ENCODE measurements at regions not wholly inside any gene's neighbourhood (a gene's known extent, or its start where the extent isn't known, plus 50 kb on each side); places are given as distances from the start of the nearest gene placed in this dataset.

DNA sequence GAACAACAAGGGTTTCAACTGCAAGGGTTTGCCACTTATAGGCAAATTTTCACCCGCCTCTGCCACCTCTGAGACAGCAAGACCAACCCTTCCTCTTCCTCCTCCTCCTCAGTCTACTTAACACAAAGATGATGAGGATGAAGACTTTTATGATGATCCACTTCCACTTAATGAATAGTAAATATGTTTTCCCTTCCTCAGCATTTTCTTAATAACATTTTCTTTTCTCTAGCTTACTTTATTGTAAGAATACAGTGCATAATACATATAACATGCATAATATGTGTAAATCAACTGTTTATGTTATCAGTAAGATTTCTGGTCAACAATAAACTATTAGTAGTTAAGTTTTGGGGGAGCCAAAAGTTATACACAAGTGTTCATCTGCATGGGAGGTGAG is 77.4 kb downstream of the KLF15 start:
- intact Hi-C loops (cut with DNase I): no loop called here

DNA sequence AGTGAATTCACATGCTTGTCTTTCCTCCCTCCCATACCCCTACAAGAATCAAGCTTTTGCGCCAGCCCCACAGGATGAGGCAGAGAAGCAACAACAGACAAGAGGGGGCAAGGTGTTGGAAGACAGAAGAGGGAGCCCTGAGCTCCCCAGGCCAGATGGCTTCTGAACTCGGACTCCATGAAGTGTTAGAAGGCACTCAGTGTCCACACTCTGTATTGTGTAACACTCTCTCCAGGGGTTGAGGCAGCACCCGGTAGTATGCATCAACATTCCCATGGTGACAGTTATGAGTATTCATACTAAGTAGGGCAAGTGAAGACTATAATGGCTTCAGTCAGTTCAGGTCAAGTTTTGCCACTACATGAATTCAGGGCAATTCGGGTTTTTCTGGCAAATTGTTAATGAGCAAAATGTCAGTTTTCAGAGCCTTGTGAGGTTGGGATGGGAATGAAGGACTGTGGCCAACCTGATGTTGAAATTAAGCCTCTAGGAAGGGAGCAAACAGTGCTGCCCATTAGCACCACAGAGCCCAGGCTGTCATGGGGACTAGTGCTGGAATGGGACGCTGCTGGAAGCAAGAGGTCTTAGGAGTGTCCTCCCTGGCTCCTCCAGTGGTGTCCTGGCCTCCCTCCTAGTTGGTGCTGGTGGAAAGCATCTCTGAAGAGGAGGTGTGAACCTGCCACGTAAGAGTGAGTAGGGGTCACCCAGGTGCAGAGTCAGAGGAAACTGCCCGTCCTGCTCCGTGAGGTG is 79.4 kb downstream of the KLF15 start:
- Histone ChIP-seq H3K36me3 (no peaks in the 10 kb centered on the region), H3K27me3 (no peaks in the 10 kb centered on the region), H3K27ac (no peak overlapping the region), H3K4me1 (no peaks in the 10 kb centered on the region), H3K4me3 (no peak overlapping the region), H3K9me3 (no peaks in the 10 kb centered on the region)
- intact Hi-C loops (cut with DNase I): no loop called here
- TF ChIP-seq, protein P1, sequence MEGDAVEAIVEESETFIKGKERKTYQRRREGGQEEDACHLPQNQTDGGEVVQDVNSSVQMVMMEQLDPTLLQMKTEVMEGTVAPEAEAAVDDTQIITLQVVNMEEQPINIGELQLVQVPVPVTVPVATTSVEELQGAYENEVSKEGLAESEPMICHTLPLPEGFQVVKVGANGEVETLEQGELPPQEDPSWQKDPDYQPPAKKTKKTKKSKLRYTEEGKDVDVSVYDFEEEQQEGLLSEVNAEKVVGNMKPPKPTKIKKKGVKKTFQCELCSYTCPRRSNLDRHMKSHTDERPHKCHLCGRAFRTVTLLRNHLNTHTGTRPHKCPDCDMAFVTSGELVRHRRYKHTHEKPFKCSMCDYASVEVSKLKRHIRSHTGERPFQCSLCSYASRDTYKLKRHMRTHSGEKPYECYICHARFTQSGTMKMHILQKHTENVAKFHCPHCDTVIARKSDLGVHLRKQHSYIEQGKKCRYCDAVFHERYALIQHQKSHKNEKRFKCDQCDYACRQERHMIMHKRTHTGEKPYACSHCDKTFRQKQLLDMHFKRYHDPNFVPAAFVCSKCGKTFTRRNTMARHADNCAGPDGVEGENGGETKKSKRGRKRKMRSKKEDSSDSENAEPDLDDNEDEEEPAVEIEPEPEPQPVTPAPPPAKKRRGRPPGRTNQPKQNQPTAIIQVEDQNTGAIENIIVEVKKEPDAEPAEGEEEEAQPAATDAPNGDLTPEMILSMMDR (IDR thresholded peaks at IDR 0.05): no peak
- DNase-seq (ENCODE audit: low spot score in 2 of 2): no peak

More for the DNA sequence above, 77.4 kb downstream of the KLF15 start:
- Histone ChIP-seq H3K4me1 (no peaks in the 10 kb centered on the region), H3K9me3 (no peaks in the 10 kb centered on the region), H3K4me3 (no peak overlapping the region), H3K27me3 (no peaks in the 10 kb centered on the region), H3K36me3 (no peaks in the 10 kb centered on the region), H3K27ac (no peak overlapping the region)
- TF ChIP-seq, protein P1 (IDR thresholded peaks at IDR 0.05): no peak
- DNase-seq (ENCODE audit: low spot score in 2 of 2): no peak

DNA sequence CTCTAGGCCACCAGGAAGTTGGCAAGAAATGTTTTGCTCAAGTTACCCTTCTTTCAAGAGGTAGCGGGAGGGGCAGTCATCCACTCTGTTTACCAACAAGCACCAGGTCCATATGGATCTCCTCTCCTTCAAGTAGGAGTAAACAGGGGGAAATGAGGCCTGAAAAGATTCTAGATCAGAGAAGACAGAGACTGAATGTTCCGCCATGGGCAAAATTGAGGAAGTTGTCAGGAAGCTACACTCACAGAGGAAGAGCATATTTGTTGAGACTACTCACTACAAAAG is 81.6 kb downstream of the KLF15 start:
- Histone ChIP-seq H3K36me3 (no peaks in the 10 kb centered on the region), H3K4me3 (no peak overlapping the region), H3K27me3 (no peaks in the 10 kb centered on the region), H3K4me1 (peaks cover 8 to 13% of the 10 kb centered on the region in 2 donors), H3K27ac (no peak overlapping the region), H3K9me3 (no peaks in the 10 kb centered on the region)
- intact Hi-C loops (cut with DNase I): no loop called here
- TF ChIP-seq, protein P1 (IDR thresholded peaks at IDR 0.05): no peak
- DNase-seq (ENCODE audit: low spot score in 2 of 2): no peak

DNA sequence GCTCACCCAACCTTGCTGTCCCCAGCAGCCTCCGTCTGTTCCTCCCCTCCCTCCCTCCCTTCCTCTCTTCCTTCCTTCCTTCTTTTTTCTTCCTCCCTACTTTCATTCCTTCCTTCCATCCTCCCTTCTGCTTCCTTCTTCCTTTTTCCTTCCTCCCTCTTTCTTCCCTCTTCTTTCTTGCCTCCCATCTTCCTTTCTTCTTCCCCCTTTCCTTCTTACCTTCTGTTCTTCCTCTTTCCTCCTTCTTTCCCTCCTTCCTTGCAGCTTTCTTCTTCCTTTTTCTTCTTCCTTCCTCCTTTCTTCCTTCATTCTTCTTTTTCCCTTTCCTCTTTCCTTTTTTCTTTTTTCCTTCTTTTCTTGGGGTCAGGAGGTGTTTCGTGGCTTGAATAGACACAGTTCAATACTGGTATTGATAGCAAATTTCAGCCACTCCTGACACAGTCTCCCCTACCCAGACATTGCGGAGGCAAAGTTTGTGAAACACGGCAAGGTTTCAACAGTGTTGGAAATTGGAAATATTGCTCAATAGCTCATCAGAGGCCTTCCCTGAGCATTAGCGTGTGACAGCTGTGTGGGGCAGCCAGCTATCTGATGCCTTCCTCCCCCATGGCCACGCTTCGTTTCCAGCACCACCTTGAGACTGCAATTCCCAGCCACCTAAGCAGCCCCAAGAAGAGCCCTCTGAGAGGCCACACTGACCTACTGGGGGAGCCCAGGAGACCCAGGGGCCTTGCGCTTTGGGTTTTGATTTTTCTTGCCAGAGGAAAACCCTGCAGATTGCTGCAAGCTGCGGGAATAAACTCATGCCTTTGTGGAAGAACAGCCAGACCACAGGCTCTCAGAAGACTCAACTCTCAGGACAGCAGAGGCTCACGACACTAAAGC is 82.2 kb downstream of the KLF15 start:
- H3K27ac ChIP-seq: peak overlapping the region in 1 of 2 donors; percentile 99
- H3K36me3 ChIP-seq: no peaks in the 10 kb centered on the region
- no peaks in the 10 kb centered on the region for H3K27me3 ChIP-seq
- H3K4me1 ChIP-seq: peaks cover 8 to 13% of the 10 kb centered on the region in 2 donors
- DNase-seq (ENCODE audit: low spot score in 2 of 2): no peak
- intact Hi-C loops (cut with DNase I): no loop called here
- TF ChIP-seq, protein P1 (IDR thresholded peaks at IDR 0.05): no peak
- H3K9me3 ChIP-seq: no peaks in the 10 kb centered on the region
- no peak overlapping the region for H3K4me3 ChIP-seq

DNA sequence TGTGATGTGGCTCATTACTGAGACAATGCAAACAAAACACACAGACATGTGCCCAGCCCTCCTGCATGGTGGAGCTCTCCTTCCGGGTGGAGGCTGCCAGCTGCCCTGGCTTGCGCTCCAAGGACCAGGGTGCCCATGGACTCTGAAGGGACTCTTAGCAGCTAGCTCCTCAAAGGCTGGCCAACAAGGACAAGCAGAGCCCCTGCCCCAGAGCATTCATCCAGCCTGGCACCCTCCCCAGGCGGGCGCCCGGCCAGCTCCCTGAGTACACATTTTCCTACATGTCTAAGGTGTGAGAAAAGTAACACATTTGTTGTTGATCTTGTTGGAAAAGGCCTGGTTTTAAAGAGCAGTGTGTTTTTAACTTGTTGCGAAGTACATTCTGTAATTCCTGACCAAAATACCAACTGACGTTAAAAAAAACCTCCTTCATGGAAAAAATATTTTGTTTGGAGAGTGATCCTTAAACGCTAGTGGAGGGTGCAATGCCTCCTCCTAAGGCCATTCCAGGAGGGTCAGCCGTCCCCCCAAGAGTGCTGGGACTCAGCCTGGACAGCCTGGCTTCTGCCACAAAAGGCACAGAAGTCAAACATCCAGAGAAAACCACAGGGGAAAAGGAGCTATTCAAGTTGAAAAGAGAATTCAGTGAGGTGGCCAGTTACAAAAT is 86.9 kb downstream of the KLF15 start:
- intact Hi-C loops (cut with DNase I): loop anchor here (1.0 to 2.0 kb wide), 3 partner anchors 17 to 86 kb away; no protein-coding TSS in a partner anchor
- peaks cover 20 to 52% of the 10 kb centered on the region in 2 donors for H3K4me1 ChIP-seq
- DNase-seq (ENCODE audit: low spot score in 2 of 2): peak; percentile 80 to 97
- peak overlapping the region; percentile 92 to 99 for H3K27ac ChIP-seq
- H3K27me3 ChIP-seq: no peaks in the 10 kb centered on the region
- no peaks in the 10 kb centered on the region for H3K36me3 ChIP-seq
- TF ChIP-seq, protein P1 (IDR thresholded peaks at IDR 0.05): no peak
- no peak overlapping the region for H3K4me3 ChIP-seq
- no peaks in the 10 kb centered on the region for H3K9me3 ChIP-seq

Measured in ascending aorta (tissue), 2 donors.